ENCODE measurements at regions not wholly inside any gene's neighbourhood (a gene's known extent, or its start where the extent isn't known, plus 50 kb on each side); places are given as distances from the start of the nearest gene placed in this dataset.

DNA sequence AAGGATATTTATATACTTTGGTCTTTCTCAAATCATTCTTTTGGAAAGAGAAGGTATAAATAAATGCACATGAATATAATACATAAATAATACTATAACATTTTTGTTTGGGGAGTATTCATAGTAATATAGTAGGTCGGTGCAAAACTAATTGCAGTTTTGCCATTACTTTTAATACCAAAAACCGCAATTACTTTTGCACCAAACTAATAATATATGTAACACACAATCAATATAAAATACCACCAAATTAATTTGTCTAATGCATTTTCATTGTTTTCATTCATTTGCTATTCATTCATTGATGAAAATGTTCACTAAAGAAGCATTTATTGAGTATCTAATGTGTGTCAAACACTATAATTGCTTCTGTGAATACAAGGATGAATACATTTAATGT is 219.0 kb downstream of the RWDD3 start:
- no peaks in the 10 kb centered on the region for H3K4me1 Mint-ChIP-seq
- no peak overlapping the region for H3K27ac Mint-ChIP-seq
- ChIA-PET POLR2A (no interaction called here), CTCF (no interaction called here)
- no peaks in the 10 kb centered on the region for H3K36me3 Mint-ChIP-seq (ENCODE audit: low read depth)
- H3K4me3 Mint-ChIP-seq: no peak overlapping the region
- H3K27me3 Mint-ChIP-seq: no peaks in the 10 kb centered on the region
- peaks cover 11% of the 10 kb centered on the region for H3K9me3 Mint-ChIP-seq
- DNase-seq: no peak

- no peaks in the 10 kb centered on the region for H3K36me3 Mint-ChIP-seq (ENCODE audit: low read depth)
- H3K9me3 Mint-ChIP-seq: peaks cover 3% of the 10 kb centered on the region
- H3K27me3 Mint-ChIP-seq: no peaks in the 10 kb centered on the region
- no peaks in the 10 kb centered on the region for H3K4me1 Mint-ChIP-seq
- DNase-seq: no peak
- H3K27ac Mint-ChIP-seq: no peak overlapping the region
- CTCF ChIA-PET: no interaction called here
- POLR2A ChIA-PET: no interaction called here
- H3K4me3 Mint-ChIP-seq: no peak overlapping the region
Observed at GRCh38 chr1:95467036-95467435, 233.0 kb downstream of the RWDD3 start.

DNA sequence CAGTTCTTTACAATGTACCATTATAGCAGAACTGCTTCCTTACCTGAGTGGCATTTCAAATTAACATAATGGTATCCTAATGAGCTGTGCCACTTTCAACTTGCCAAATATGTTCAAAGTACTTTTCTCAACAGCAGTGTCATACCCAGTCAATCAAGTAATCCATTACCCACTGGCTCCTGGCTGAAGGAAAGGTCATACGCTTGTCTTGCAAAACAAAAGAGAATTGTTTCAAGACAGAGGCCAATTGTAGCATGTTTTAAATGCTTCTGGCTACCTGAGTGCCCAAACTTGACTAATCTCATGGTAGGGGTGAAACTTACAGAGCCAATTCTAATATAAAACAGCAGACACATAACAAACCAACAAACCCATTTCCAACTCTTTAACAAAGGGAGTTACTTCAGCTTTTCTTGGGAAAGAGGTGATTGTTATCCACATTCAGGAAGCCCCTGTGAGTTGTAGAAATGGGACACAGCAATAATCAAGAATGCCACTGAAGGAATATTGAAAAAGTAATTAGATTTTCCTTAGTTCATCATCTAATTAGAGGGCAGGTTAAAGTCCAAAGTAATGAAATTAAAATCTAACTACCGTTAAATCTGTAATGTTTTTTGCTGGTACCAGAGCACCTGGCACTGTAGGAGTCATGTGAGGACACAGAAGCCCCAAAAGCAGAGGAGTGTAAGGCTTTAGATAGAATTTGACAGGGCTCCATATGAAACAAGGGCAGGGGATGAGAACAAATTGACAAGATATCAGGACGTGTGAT is 241.9 kb downstream of the RWDD3 start:
- no peaks in the 10 kb centered on the region for H3K36me3 Mint-ChIP-seq (ENCODE audit: low read depth)
- ChIA-PET POLR2A (no interaction called here), CTCF (no interaction called here)
- H3K4me3 Mint-ChIP-seq: no peak overlapping the region
- H3K9me3 Mint-ChIP-seq: peaks cover 10% of the 10 kb centered on the region
- H3K27ac Mint-ChIP-seq: no peak overlapping the region
- no peaks in the 10 kb centered on the region for H3K27me3 Mint-ChIP-seq
- no peak for DNase-seq
- H3K4me1 Mint-ChIP-seq: no peaks in the 10 kb centered on the region

DNA sequence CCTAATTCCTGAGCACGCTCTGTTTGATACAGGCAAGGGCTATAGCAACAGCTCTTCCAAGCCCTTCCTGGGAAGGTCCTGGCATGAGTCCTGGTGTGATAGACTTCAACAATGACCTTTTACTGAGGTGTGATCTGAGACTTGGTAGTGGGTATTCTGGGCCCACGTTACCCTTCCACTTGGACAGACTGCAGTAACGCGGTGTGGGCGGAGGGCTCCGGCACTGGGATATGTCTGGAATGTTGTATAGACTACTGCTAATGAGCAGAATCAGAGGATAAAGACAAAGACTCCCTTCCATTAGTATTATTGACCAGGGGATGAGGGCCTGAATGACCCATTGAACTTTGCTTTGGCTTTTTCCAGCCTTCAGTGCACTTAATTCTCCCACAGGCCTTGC is 262.3 kb downstream of the RWDD3 start:
- ChIA-PET CTCF (no interaction called here), POLR2A (no interaction called here)
- Mint-ChIP-seq H3K4me1 (no peaks in the 10 kb centered on the region), H3K27me3 (no peaks in the 10 kb centered on the region), H3K27ac (no peak overlapping the region), H3K9me3 (peaks cover 4% of the 10 kb centered on the region), H3K4me3 (no peak overlapping the region), H3K36me3 (ENCODE audit: low read depth) (no peaks in the 10 kb centered on the region)
- no peak for DNase-seq

DNA sequence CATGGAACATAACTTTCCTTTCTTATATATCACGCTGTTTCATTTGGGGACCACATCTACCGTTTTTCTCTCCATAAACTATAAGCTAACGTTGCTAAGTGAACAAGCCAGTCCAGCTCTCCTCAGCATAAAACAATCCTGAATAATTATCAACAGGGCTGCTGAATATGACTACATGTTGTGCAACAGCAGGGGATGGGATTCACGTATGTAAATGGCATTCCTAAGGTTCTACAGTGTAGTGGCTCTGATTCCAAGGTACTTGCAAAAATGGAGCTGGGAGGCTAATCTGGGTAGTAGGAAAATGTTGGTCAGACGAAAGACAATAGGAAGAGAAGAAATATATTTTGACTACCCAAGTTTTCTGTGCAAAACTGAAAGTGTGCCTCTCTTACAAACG is 262.8 kb downstream of the RWDD3 start:
- H3K9me3 Mint-ChIP-seq: peaks cover 4% of the 10 kb centered on the region
- no peak overlapping the region for H3K4me3 Mint-ChIP-seq
- no peak overlapping the region for H3K27ac Mint-ChIP-seq
- H3K27me3 Mint-ChIP-seq: no peaks in the 10 kb centered on the region
- POLR2A ChIA-PET: no interaction called here
- CTCF ChIA-PET: no interaction called here
- DNase-seq: no peak
- H3K36me3 Mint-ChIP-seq (ENCODE audit: low read depth): no peaks in the 10 kb centered on the region
- no peaks in the 10 kb centered on the region for H3K4me1 Mint-ChIP-seq

DNA sequence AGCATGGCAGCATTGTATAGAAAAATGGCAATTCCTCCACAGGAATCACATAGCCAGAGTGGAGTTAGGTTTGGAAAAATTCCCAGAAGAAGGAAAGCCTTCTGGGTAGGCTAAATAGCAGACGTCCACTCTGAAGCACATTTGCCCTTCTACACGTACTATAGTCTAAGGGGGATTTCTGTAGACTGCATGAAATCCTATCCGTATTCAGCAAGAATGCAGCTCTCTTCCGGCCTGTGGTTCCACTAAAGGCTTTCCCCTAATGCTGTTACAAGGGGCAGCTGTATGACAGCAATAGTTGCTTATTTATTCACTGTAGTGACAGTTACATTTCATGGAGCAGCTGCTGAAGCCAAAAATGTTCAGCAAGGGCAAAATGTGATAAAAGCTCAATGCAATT is 263.6 kb downstream of the RWDD3 start:
- H3K4me1 Mint-ChIP-seq: no peaks in the 10 kb centered on the region
- no peak overlapping the region for H3K27ac Mint-ChIP-seq
- H3K4me3 Mint-ChIP-seq: no peak overlapping the region
- H3K27me3 Mint-ChIP-seq: no peaks in the 10 kb centered on the region
- peaks cover 4% of the 10 kb centered on the region for H3K9me3 Mint-ChIP-seq
- ChIA-PET POLR2A (no interaction called here), CTCF (no interaction called here)
- no peak for DNase-seq
- H3K36me3 Mint-ChIP-seq (ENCODE audit: low read depth): no peaks in the 10 kb centered on the region

GRCh38 chr1:95503278-95504030 is 269.4 kb downstream of the RWDD3 start:
- Mint-ChIP-seq H3K9me3 (peaks cover 9% of the 10 kb centered on the region), H3K27me3 (no peaks in the 10 kb centered on the region), H3K36me3 (ENCODE audit: low read depth) (no peaks in the 10 kb centered on the region), H3K4me1 (no peaks in the 10 kb centered on the region), H3K4me3 (no peak overlapping the region), H3K27ac (no peak overlapping the region)
- ChIA-PET POLR2A (no interaction called here), CTCF (no interaction called here)
- DNase-seq: no peak

DNA sequence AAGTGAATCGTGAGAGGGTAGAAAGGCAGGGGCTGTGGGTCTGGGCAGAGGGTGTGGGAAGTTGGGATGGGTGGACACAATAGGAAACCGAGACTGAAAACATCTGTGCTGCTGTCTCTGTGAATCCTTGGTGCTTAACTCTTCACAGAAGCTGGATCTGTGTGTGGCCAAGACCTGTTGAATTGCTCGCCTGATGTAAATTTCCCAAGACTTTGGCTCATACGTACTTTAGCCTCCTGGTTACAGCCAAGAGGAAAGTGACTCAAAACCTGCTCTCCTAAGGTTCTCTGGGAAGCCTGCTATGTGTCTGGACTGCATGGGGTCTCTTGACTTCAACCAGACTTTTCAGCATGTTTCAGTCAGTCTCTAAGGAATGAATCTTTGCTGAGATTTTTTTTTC is 270.3 kb downstream of the RWDD3 start:
- H3K9me3 Mint-ChIP-seq: peaks cover 9% of the 10 kb centered on the region
- H3K27me3 Mint-ChIP-seq: no peaks in the 10 kb centered on the region
- H3K36me3 Mint-ChIP-seq (ENCODE audit: low read depth): no peaks in the 10 kb centered on the region
- H3K27ac Mint-ChIP-seq: no peak overlapping the region
- no peak for DNase-seq
- no peak overlapping the region for H3K4me3 Mint-ChIP-seq
- ChIA-PET CTCF (no interaction called here), POLR2A (no interaction called here)
- no peaks in the 10 kb centered on the region for H3K4me1 Mint-ChIP-seq

DNA sequence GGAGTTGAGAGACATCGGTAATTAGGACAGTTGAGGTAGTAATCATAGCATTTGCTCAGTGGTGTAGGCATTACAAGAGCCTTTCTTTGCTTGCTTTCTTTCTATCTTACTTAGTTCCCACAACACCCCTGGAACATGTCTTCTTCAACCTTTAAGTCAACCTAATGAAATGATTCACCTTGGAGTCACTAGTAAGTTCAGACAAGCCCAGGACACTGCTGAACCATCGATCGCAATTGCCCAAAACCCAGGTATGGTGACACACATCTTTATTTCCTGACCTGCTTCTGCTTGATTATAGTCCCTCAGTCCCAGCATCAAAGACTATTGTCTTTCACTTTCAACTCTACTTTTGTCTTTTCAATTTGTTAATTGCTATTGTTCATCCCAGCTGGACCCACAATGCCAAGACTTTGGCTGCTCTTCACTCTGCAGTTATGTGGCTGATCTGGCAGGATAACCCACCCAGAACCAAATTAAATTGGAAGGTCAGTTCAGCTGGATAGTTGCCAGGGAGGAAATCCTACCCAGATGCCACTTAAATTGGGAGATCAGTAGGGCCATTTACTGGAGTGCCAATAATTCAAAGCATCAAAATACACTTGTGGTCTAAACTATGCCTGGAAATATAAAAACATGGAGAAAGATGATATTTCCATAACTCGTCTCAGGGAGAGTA is 272.9 kb downstream of the RWDD3 start:
- ChIA-PET CTCF (no interaction called here), POLR2A (no interaction called here)
- Mint-ChIP-seq H3K4me1 (no peaks in the 10 kb centered on the region), H3K36me3 (ENCODE audit: low read depth) (no peaks in the 10 kb centered on the region), H3K27ac (no peak overlapping the region), H3K27me3 (no peaks in the 10 kb centered on the region), H3K4me3 (no peak overlapping the region), H3K9me3 (peaks cover 9% of the 10 kb centered on the region)
- no peak for DNase-seq

- H3K27me3 Mint-ChIP-seq: no peaks in the 10 kb centered on the region
- CTCF ChIA-PET: interaction anchor here (0.6 kb wide), 1 partner anchor 125 kb away, joined by 3 read pairs; no protein-coding TSS in a partner anchor
- H3K4me3 Mint-ChIP-seq: no peak overlapping the region
- H3K9me3 Mint-ChIP-seq: peaks cover 9% of the 10 kb centered on the region
- H3K27ac Mint-ChIP-seq: no peak overlapping the region
- no peaks in the 10 kb centered on the region for H3K36me3 Mint-ChIP-seq (ENCODE audit: low read depth)
- POLR2A ChIA-PET: no interaction called here
- H3K4me1 Mint-ChIP-seq: no peaks in the 10 kb centered on the region
- DNase-seq: no peak
Observed at GRCh38 chr1:95509989-95510388, 276.0 kb downstream of the RWDD3 start.

DNA sequence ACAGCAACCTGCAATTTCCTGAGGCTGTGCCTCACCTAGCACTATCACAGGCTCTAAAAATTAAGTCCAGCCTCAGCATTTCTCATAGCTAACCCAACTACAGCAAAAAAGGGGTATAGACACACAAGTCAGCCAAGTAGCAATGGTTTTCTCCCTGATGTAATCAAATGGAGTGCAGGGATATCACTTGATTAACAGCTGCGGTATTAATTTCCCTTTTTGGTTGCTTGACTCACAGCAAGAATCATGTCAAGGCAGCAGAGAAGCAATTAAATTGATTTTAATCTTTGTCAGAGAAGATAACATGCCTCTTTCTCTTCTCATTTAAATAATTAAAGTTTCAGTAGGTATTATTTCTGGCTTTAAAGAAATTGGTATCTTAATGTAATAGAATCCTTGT is 278.9 kb downstream of the RWDD3 start:
- no peak overlapping the region for H3K4me3 Mint-ChIP-seq
- H3K9me3 Mint-ChIP-seq: peaks cover 3% of the 10 kb centered on the region
- no peaks in the 10 kb centered on the region for H3K36me3 Mint-ChIP-seq (ENCODE audit: low read depth)
- ChIA-PET CTCF (no interaction called here), POLR2A (no interaction called here)
- H3K4me1 Mint-ChIP-seq: no peaks in the 10 kb centered on the region
- no peak overlapping the region for H3K27ac Mint-ChIP-seq
- no peaks in the 10 kb centered on the region for H3K27me3 Mint-ChIP-seq
- no peak for DNase-seq

DNA sequence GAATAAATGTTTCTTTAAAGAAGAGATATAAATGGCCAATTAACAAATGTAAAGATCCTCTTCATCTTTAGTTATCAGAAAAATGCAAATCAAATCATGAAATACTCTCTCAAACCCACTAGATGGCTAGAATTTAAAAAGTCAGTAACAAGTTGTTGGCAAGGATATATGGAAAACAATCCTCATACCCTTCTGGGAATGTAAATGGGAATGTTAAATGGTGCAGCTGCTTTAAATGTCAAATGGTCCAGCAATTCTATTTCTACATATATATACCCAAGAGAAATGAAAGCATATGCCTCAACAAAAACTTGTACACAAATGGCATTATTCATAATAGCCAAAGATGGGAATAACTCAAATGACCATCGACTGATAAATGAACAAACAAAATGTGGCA is 283.5 kb downstream of the RWDD3 start:
- Mint-ChIP-seq H3K27me3 (no peaks in the 10 kb centered on the region), H3K27ac (no peak overlapping the region), H3K36me3 (ENCODE audit: low read depth) (no peaks in the 10 kb centered on the region), H3K4me1 (no peaks in the 10 kb centered on the region), H3K9me3 (peaks cover 4% of the 10 kb centered on the region), H3K4me3 (no peak overlapping the region)
- DNase-seq: no peak
- POLR2A ChIA-PET: no interaction called here
- CTCF ChIA-PET: no interaction called here

DNA sequence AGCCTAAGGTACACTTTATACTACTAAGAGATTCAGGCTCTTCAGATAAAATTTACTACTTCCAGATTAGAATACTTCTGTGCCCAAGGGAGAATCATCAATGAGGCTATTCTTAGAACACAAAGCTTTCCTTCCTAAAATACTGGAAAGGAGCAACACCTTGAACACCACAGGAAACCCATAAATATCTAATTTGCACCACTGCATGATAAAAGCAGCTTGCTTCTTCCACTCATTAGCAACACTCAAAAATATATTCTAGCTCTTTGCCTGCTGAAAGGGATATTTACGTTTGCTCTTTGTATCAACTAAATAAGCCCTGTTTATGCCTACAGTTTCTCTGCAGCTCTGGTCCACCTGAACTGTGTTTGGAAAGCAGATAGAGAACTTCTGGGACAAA is 284.3 kb downstream of the RWDD3 start:
- Mint-ChIP-seq H3K4me3 (no peak overlapping the region), H3K9me3 (peaks cover 4% of the 10 kb centered on the region), H3K4me1 (no peaks in the 10 kb centered on the region), H3K27ac (no peak overlapping the region), H3K36me3 (ENCODE audit: low read depth) (no peaks in the 10 kb centered on the region), H3K27me3 (no peaks in the 10 kb centered on the region)
- CTCF ChIA-PET: no interaction called here
- POLR2A ChIA-PET: no interaction called here
- DNase-seq: no peak

All from activated CD4-positive, alpha-beta T cell treated with anti-CD3 and anti-CD28 coated beads, Interleukin-2, amount 10 ng/mL, durations not matched to agents 7 days and 5 days (primary cell).